ENCODE measurements at regions not wholly inside any gene's neighbourhood (a gene's known extent, or its start where the extent isn't known, plus 50 kb on each side); places are given as distances from the start of the nearest gene placed in this dataset.
A peak's percentile ranks its signal among the peaks of the same experiment; 100 is the strongest.

GRCh38 chr6:132167929-132168892 is 217.0 kb upstream of the CCN2 start:
- DNase-seq (no peak), ATAC-seq (no peak)
- intact Hi-C loops (cut with DNase I): no loop called here
- H3K9me3 ChIP-seq: no peaks in the 10 kb centered on the region
- no peak overlapping the region for H3K4me3 ChIP-seq
- no peak overlapping the region for H3K27ac ChIP-seq
- WGBS (ENCODE audit: insufficient coverage, low coverage, low lambda C conversion rate, missing lambda C conversion rate): 46% methylated on average over 3 of the region's 4 CpGs
- no peaks in the 10 kb centered on the region for H3K27me3 ChIP-seq
- H3K36me3 ChIP-seq: no peaks in the 10 kb centered on the region
- TF ChIP-seq CTCF (IDR thresholded peaks at IDR 0.05) (no peak), POLR2A (IDR thresholded peaks at IDR 0.05) (no peak)
- no peaks in the 10 kb centered on the region for H3K4me1 ChIP-seq

- 31% methylated on average over 1 of the region's 1 CpG for WGBS (ENCODE audit: insufficient coverage, low coverage, low lambda C conversion rate, missing lambda C conversion rate)
- ATAC-seq: no peak
- H3K36me3 ChIP-seq: no peaks in the 10 kb centered on the region
- no peak for TF ChIP-seq POLR2A (IDR thresholded peaks at IDR 0.05)
- no peak for TF ChIP-seq CTCF (IDR thresholded peaks at IDR 0.05)
- H3K9me3 ChIP-seq: no peaks in the 10 kb centered on the region
- H3K27ac ChIP-seq: no peak overlapping the region
- no peaks in the 10 kb centered on the region for H3K4me1 ChIP-seq
- H3K27me3 ChIP-seq: no peaks in the 10 kb centered on the region
- intact Hi-C loops (cut with DNase I): no loop called here
- H3K4me3 ChIP-seq: no peak overlapping the region
- no peak for DNase-seq
Observed at GRCh38 chr6:132166526-132167051, 215.4 kb upstream of the CCN2 start.

GRCh38 chr6:132165677-132166076 is 214.5 kb upstream of the CCN2 start:
- DNase-seq (no peak), ATAC-seq (no peak)
- H3K4me3 ChIP-seq: no peak overlapping the region
- H3K36me3 ChIP-seq: no peaks in the 10 kb centered on the region
- H3K27ac ChIP-seq: no peak overlapping the region
- no peak for TF ChIP-seq CTCF (IDR thresholded peaks at IDR 0.05)
- no peak for TF ChIP-seq POLR2A (IDR thresholded peaks at IDR 0.05)
- H3K27me3 ChIP-seq: no peaks in the 10 kb centered on the region
- no peaks in the 10 kb centered on the region for H3K9me3 ChIP-seq
- no peaks in the 10 kb centered on the region for H3K4me1 ChIP-seq
- intact Hi-C loops (cut with DNase I): no loop called here
- 58% methylated on average over 2 of the region's 2 CpGs for WGBS (ENCODE audit: insufficient coverage, low coverage, low lambda C conversion rate, missing lambda C conversion rate)

- no peaks in the 10 kb centered on the region for H3K4me1 ChIP-seq
- peak; percentile 89 to 95 (median 92) for ATAC-seq
- no peaks in the 10 kb centered on the region for H3K9me3 ChIP-seq
- no peak overlapping the region for H3K27ac ChIP-seq
- no peaks in the 10 kb centered on the region for H3K36me3 ChIP-seq
- intact Hi-C loops (cut with DNase I): loop anchor here in 1 of 2 donors (5.0 kb wide), 1 partner anchor 234 kb away; no protein-coding TSS in a partner anchor
- H3K27me3 ChIP-seq: no peaks in the 10 kb centered on the region
- 18% methylated on average over 3 of the region's 3 CpGs for WGBS (ENCODE audit: insufficient coverage, low coverage, low lambda C conversion rate, missing lambda C conversion rate)
- TF ChIP-seq CTCF (IDR thresholded peaks at IDR 0.05): peak; percentile 73 to 83 (median 80)
- no peak for TF ChIP-seq POLR2A (IDR thresholded peaks at IDR 0.05)
- H3K4me3 ChIP-seq: no peak overlapping the region
- no peak for DNase-seq
Observed at GRCh38 chr6:132161283-132161682, 210.1 kb upstream of the CCN2 start.
